ENCODE measurements at regions not wholly inside any gene's neighbourhood (a gene's known extent, or its start where the extent isn't known, plus 50 kb on each side); places are given as distances from the start of the nearest gene placed in this dataset.
"Not testable (repeated sequence)": the region's sequence is repeated elsewhere in the genome, so short reads cannot be mapped to it uniquely, and the experiment has no call there.

- no peak for DNase-seq
Measured at GRCh38 chr18:39365836-39366485, 1800.4 kb upstream of the CELF4 start.

- no peak for DNase-seq
Measured at GRCh38 chr18:39360072-39360471, 1794.5 kb upstream of the CELF4 start.

- DNase-seq: no peak
Measured at GRCh38 chr18:39359636-39360035, 1794.0 kb upstream of the CELF4 start.

GRCh38 chr18:39350945-39351344, 1785.3 kb upstream of the CELF4 start:
- no peak for DNase-seq

GRCh38 chr18:39349801-39350200, 1784.2 kb upstream of the CELF4 start:
- DNase-seq: no peak

- no peak for DNase-seq
Measured at GRCh38 chr18:39348757-39349156, 1783.2 kb upstream of the CELF4 start.

GRCh38 chr18:39347701-39348100, 1782.1 kb upstream of the CELF4 start:
- DNase-seq: no peak

- no peak for DNase-seq
Measured at GRCh38 chr18:39346916-39347315, 1781.3 kb upstream of the CELF4 start.

GRCh38 chr18:39345321-39345720, 1779.7 kb upstream of the CELF4 start:
- DNase-seq: no peak

- no peak for DNase-seq
Measured at GRCh38 chr18:39344487-39344886, 1778.9 kb upstream of the CELF4 start.

GRCh38 chr18:39341129-39341528, 1775.5 kb upstream of the CELF4 start:
- DNase-seq: no peak

GRCh38 chr18:39340418-39340817, 1774.8 kb upstream of the CELF4 start:
- DNase-seq: no peak

- no peak for DNase-seq
Measured at GRCh38 chr18:39329496-39330275, 1764.1 kb upstream of the CELF4 start.

- DNase-seq: no peak
Measured at GRCh38 chr18:39326772-39327171, 1761.2 kb upstream of the CELF4 start.

GRCh38 chr18:39325973-39326372, 1760.4 kb upstream of the CELF4 start:
- DNase-seq: no peak

- DNase-seq: no peak
Measured at GRCh38 chr18:39319141-39319540, 1753.5 kb upstream of the CELF4 start.

- DNase-seq: no peak
Measured at GRCh38 chr18:39318462-39318861, 1752.9 kb upstream of the CELF4 start.

GRCh38 chr18:39318008-39318407, 1752.4 kb upstream of the CELF4 start:
- no peak for DNase-seq

GRCh38 chr18:39314595-39314994, 1749.0 kb upstream of the CELF4 start:
- DNase-seq: no peak

- DNase-seq: no peak
Measured at GRCh38 chr18:39313992-39314391, 1748.4 kb upstream of the CELF4 start.

- DNase-seq: no peak
Measured at GRCh38 chr18:39311111-39311712, 1745.6 kb upstream of the CELF4 start.

GRCh38 chr18:39308931-39309521, 1743.4 kb upstream of the CELF4 start:
- DNase-seq: not testable (repeated sequence)

GRCh38 chr18:39305766-39306165, 1740.2 kb upstream of the CELF4 start:
- DNase-seq: no peak

- DNase-seq: no peak
Measured at GRCh38 chr18:39302481-39302880, 1736.9 kb upstream of the CELF4 start.
